GM21515 (cell line): ENCODE measurements at regions not wholly inside any gene's neighbourhood (a gene's known extent, or its start where the extent isn't known, plus 50 kb on each side); places are given as distances from the start of the nearest gene placed in this dataset.

Experiments
- ATAC-seq: cut with Tn5 transposase; IDR thresholded peaks from one replicate; pipeline ENCODE4 v1.9.1; 2021; ENCODE audit not compliant: unreplicated experiment

DNA sequence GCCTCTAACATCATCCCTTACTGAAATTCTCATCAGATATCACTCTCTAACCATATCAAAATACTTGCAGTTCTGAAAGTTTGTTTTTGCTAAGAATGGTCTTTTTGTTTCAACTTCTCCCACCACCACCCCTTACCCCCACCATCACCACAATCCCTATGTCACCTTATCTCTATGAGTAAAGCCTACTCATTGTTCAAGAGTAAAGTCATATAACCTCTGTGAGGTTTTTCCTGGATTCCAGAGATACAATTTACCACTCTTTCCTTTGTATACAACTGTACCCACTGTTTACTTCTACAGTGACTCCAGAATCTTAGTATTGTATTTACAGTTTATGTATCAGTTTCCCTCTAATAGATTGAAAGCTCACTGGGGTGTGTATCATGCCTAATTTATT, 158.0 kb upstream of the PCDH10 start:
- no peak for ATAC-seq

DNA sequence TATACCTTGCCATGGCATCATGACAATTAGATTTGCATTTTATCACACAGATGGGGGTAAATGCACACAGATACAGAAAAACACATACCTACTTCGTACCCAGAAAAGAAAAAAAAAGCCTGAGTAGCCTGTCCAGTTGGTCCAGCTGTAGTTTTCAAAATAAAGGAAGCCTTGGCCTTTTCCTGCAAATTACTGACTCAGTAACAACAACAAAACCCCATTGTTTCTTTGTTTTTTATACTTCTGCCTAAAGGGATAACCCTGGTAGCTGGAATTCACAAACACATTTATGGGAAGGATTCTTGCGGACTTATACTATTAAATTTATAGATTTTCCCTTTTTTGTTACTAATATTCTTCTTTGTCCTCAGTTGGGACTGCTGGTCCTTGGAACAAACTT, 156.4 kb upstream of the PCDH10 start:
- no peak for ATAC-seq

DNA sequence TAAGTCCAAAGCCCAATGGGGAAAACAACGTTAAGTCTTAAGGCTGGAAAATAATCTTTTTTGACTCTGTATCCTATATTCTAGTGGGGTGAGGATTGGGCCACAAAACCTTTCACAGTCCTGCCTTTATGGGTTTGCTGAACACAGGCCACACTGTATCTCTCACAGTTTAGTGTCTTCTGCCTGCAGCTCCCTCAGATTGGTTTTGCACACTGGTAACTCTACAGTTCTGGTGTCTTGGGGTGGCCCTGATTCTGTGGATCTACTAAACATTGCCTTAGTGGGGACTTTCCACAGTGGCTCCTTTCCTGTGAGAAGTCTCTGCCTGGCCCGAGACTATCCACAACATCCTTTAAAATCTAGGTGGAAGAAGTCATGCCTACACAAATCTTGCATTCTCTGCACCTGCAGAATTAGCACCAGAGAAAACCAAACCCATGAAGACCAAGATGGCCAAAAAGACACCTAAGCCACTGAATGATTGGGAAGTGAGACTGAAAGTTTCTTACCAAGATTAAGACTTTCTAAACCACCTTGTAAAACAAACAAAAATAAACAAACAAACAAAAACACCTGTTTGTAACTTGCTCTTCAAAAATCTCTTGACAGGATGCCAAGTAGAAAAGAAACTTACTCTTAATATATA, 150.4 kb upstream of the PCDH10 start:
- no peak for ATAC-seq

GRCh38 chr4:133000012-133000411, 149.1 kb upstream of the PCDH10 start:
- no peak for ATAC-seq

GRCh38 chr4:133003169-133003568, 145.9 kb upstream of the PCDH10 start:
- ATAC-seq, result no peak

DNA sequence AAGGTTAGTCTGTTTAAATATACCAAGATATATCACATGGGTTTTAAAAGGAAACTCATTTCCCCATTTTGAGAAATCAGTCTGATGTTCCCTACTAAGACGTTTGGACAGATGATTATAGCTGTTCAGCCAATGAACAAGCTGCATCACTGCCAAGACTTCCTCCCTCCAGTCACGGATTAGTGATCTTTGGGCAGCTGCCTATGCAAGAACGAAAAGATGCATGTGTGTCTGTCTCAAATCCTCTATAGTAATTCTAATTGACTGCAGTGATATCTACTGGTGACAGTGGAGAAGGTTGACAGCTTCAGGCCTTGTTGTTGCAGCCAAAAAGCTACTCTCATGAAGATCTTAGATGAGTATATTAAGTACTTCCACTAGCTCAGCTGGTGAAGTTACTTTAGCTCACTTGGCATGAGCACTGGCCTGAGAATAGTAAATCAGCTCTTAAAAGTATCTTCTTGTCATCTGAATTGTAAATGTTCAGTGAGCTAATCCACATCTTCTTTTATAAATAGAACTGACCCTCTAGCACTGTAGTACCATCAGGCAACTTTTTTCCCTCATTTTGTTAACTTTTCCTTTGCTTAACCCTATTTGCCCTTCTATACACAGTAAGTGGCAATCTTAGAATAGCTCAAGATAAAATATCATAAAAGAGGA, 134.5 kb upstream of the PCDH10 start:
- no peak for ATAC-seq

DNA sequence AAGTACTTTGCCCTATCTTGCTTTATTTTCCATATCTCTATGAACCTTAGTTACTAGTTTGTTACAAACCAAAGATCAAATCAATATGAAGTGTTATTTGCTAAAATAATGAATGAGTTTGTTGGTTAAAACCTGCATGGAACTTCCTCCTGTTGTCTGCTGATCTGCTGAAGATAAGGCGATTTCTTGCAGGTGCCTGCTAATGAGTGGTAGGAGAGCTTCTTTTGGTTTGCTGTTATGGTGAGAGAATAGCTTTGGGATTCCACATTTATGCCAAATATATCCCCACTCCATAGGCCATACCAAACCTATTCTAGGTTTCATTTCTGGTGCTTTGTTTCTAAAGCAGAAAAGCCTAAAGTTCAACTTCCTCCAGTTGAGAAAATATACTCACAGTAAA, 103.8 kb upstream of the PCDH10 start:
- ATAC-seq, result no peak

DNA sequence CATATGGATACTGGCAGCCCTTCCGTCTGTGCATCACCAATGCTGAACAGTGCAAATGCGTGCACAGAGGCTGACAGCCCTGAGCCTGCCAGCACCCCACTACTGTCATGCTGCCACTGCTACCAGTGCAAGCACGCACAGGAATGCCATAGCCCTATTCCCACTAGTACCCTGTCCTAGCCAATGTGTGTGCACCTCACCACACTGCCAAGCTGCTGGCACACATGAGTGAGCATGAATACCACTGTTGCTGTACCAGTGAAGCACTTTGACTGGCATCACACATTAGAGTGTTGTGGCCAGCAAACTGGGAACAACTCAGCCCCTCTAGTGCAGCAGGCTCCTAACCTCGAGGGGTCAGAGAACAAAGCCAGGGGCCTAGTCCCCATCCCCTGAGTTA, 102.9 kb upstream of the PCDH10 start:
- no peak for ATAC-seq

- ATAC-seq, result no peak
Observed at GRCh38 chr4:133058701-133059100, 90.4 kb upstream of the PCDH10 start.

DNA sequence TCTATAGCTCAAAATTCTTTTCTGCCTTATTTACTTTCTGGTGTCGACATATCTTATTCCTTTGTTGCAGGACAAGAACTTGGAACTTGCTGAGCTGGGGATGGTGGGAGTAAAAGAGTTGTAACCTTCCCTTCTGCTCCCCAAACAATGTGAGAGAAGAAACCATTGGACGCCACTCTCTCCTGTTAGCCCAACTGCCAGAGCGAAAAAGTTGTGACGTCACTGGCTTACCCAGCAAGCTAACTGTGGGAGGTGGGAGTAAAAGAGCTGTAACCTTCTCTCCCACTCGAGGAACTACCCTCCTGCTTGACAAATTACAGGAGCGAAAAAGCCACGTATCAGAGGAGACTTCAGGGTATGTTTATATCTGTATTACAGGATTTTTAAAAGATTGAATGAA, 90.0 kb upstream of the PCDH10 start:
- ATAC-seq, result no peak

- ATAC-seq, result no peak
Observed at GRCh38 chr4:133062851-133063250, 86.2 kb upstream of the PCDH10 start.

DNA sequence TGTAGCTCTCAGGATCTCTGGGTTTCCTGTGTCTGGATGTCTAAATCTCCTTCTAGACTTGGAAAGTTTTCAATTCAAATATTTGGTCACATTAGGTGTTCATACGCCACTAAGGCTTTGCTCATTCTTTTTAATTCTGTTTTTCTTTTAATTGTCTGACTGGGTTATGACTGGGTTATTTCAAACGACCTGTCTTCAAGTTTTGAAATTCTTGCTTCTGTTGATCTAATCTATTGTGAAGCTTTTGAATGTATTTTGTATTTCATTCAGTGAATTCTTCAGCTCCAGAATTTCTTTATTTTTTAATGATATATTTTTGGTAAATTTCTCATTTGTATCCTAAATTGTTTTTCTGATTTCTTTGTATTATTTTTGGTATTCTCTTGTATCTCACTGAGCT, 81.0 kb upstream of the PCDH10 start:
- ATAC-seq, result no peak

- no peak for ATAC-seq
Observed at GRCh38 chr4:133081246-133081645, 67.8 kb upstream of the PCDH10 start.

DNA sequence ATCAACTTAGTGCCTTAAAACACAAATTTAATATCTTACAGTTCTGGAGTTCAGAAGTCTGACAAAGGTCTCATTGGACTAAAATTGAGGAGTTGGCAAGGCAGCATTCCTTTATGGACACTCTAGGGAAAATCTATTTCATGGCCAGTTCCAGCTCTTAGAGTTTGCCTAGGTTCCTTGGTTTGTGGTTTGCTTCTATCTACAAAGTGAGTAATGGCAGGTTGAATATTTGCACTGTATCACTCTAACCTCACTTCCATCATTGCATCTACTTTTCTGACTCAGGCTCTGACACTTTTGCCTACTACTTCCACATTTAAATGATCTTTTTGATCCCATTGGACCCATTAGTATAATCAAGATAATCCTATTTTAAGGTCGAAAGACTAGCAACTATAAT, 64.7 kb upstream of the PCDH10 start:
- no peak for ATAC-seq

DNA sequence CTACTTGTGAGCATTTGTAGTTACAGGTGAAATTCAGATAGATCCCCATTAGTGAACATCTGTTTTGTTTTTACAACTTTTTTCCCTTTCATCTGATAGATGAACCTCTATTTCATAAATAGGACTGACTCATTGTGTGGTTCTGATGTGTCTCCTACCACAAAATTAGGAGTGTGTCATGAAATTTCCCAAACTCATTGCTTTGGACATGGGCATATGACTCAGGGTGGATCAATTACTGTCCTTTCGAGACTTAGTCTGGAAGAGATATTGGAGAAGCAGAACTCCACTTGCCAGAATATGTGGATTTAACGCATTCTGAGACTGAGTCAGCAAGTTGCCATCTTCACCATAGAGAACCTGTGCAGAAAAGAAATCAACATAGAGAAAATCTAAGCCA, 53.5 kb upstream of the PCDH10 start:
- ATAC-seq, result no peak

DNA sequence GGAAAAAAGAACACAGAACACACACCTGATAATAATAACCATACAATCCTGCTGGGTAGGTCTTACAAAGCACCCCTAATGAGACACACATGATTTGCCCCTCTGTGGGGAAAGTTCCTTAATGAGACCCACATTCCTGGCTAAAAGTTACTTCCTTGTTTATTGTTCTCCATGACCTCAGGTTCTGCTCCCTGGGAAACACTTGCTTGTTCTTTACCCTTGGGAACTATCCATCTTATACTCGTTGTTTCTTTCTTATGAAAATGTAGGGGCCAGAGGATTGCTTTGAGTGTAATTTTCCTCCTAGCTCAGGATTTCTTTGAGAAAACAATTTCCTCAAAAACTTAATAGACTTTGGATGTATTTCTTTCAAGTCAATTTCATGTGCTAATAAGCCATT, 52.1 kb upstream of the PCDH10 start:
- no peak for ATAC-seq
